Activated naive CD8-positive, alpha-beta T cell treated with anti-CD3 and anti-CD28 coated beads, Interleukin-2, amount 10 ng/mL, durations not matched to agents 7 days and 5 days (primary cell): ENCODE measurements at regions not wholly inside any gene's neighbourhood (a gene's known extent, or its start where the extent isn't known, plus 50 kb on each side); places are given as distances from the start of the nearest gene placed in this dataset.

Source experiments
- ATAC-seq: fragments of 150-1000 bp; cut with Tn5 transposase; one replicate; pipeline ENCODE4 v1.10.0; 2021; ENCODE audit warnings: low read depth, moderate library complexity
- POLR2A ChIA-PET: fragments of 350-600 bp; sonication (Branson Sonifier 250); formaldehyde crosslinking; loops from one replicate; lab custom pipeline; 2021; ENCODE audit warnings: antibody characterized with exemption; lab: Charles Lee
- DNase-seq: peaks from one replicate; pipeline ENCODE4 v3.0.0; 2021
- H3K27ac Mint-ChIP-seq: one replicate; pipeline ENCODE4 v1.8.0; 2022; ENCODE audit warnings: mild to moderate bottlenecking, mixed read lengths
- H3K27me3 Mint-ChIP-seq: one replicate; pipeline ENCODE4 v1.8.0; 2022; ENCODE audit warnings: mild to moderate bottlenecking, moderate library complexity, mixed read lengths
- H3K36me3 Mint-ChIP-seq: one replicate; pipeline ENCODE4 v1.8.0; 2021; ENCODE audit warnings: mild to moderate bottlenecking, mixed read lengths
- H3K4me1 Mint-ChIP-seq: one replicate; pipeline ENCODE4 v1.8.0; 2021; ENCODE audit warnings: mixed read lengths
- H3K4me3 Mint-ChIP-seq: one replicate; pipeline ENCODE4 v1.8.0; 2022; ENCODE audit warnings: mild to moderate bottlenecking, moderate library complexity, mixed read lengths
- H3K9me3 Mint-ChIP-seq: one replicate; pipeline ENCODE4 v1.8.0; 2021; ENCODE audit warnings: mixed read lengths

DNA sequence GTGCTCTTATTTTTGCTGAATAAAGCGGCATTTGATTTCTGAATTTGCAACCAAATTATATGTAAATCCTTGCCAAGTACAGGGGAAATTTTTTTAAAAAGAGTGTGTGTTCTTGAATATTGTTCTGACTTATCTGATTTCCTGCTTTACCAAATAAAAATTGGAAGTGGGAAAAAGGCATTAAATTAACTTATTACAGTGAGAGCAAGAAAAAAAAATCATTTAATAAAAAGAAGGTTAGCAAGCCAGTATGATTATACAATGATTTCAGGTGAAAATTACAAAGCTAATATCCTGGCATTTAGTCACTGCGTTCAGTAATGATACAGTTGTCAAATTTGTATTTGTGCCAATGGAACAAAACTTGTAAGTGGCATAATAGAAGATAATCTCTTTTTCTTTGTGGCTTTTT, 82.1 kb upstream of the PPARA start:
- POLR2A ChIA-PET, result no interaction called here
- H3K36me3 Mint-ChIP-seq, result no peaks in the 10 kb centered on the region
- ATAC-seq (no peak), DNase-seq (no peak)
- no peak overlapping the region for H3K4me3 Mint-ChIP-seq
- peaks cover 18% of the 10 kb centered on the region for H3K4me1 Mint-ChIP-seq
- no peaks in the 10 kb centered on the region for H3K27me3 Mint-ChIP-seq
- no peak overlapping the region for H3K27ac Mint-ChIP-seq
- no peaks in the 10 kb centered on the region for H3K9me3 Mint-ChIP-seq

DNA sequence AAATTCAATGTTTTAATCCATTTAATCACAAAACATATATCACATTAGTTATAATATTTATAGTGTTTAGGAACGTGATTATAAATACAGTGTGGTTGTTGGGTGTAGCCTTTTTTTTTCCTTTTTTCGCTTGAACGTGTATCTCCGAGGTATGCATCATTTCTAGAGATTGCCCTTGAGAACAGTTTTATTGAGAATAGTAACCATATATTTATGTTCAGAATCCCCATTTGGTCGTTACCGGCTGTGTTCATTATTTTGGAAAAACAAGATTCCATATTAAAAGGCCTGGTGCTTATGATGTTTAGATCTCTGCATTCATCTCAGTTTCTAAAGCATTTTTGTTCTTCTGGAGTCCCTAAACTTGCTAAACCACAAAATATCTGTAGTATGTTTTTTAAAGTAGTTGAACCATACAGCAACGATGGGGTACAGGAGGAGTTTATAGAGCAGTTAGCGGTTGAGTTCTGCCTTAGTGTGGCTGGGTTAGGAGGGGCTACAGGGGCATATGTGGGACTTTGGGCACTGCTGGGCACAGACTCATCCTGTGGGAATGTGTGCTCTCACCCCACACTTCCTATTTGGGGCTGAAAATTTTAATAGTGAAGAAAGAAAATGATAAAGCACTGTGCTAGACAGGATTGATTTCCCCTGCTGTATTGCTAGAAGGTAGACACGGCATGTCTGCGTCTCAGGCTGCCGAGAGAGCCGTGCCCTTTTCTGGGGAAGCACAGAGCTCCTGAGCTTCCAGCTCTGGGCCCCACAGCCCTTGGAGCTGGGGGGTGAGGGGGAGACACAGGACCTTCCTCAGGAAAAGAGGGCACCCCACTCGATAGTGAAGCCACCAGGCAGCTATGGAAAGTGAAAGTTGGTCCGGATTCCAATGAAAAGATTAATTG, 81.5 kb upstream of the PPARA start:
- Mint-ChIP-seq H3K27ac (peak overlapping the region; percentile 72), H3K27me3 (no peaks in the 10 kb centered on the region), H3K4me1 (peaks cover 18% of the 10 kb centered on the region), H3K4me3 (peak overlapping the region; percentile 84), H3K9me3 (no peaks in the 10 kb centered on the region), H3K36me3 (no peaks in the 10 kb centered on the region)
- ATAC-seq, result no peak
- POLR2A ChIA-PET, result interaction anchor here (0.7 to 2.8 kb wide), 5 partner anchors 13 to 227 kb away, joined by 3 to 58 read pairs (median 10); partner anchors contain the start of gene GTSE1
- peak; percentile 30 for DNase-seq

DNA sequence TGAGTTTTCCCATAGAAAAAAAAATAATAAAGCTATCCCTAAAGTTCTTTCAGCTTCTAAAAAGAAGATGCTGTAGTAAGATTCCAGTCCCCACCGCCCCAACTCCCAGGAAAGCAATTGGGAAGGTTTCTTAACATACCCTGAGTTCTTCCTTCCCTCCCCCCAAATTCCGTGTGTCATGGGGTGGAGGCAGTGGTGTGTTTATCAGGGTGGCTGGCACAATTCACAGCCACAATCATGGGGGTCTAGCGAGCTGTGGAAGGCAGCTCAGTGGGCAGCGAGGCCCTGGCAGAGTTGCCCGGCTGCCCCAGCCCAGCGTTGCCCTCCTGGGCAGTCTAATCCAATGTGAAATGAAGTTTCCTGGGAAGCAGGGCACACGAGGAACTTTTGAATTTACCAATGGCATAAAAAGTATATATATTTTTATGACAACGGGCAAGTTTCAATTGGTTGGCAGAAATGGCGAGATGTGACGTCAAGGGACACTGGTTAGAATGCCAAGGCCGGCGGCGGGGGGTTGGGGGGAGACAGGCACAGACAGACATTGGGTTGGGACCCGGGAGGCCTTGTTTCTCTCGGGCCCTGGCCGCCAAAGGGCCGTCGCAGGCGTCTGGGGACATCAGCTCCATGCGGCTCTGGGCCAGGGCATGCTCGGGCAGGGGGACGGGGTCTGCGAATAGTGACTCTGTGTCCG, 80.7 kb upstream of the PPARA start:
- no peaks in the 10 kb centered on the region for H3K36me3 Mint-ChIP-seq
- no peaks in the 10 kb centered on the region for H3K9me3 Mint-ChIP-seq
- POLR2A ChIA-PET, result interaction anchor here (0.7 to 2.8 kb wide), 6 partner anchors 14 to 227 kb away, joined by 3 to 58 read pairs (median 8); partner anchors contain the start of gene GTSE1
- ATAC-seq, result no peak
- no peaks in the 10 kb centered on the region for H3K27me3 Mint-ChIP-seq
- H3K27ac Mint-ChIP-seq, result peak overlapping the region; percentile 70
- peaks cover 20% of the 10 kb centered on the region for H3K4me1 Mint-ChIP-seq
- H3K4me3 Mint-ChIP-seq, result peak overlapping the region; percentile 84
- DNase-seq, result no peak

DNA sequence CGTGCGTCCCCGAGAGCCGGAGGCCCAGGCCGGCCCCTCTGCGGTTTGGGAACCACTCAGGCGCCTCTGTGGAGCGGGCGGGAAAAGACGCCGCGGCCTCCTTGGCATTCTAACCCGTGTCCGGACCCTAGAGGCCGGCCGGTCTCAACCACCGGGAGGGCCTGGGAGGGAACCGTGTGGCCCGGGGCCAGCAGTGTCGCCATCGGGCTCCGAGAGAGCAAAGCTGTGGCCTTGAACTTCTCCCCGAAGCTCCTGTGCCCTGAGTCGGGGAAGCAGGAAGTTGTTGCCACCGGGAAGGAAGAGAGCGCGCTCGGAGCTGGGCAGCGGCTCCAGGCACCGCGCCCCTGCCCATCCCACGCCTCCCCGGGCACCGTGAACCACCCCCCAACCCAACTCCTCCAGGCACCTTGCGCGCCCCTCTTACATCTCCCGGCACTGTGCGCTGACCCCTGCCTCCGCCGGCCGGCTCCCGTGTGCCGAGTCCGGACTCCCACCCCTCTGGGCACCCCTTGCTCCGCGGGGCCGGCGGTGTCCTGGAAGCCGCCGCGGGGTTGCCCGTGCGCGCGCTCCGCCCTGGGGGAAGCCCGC, 80.0 kb upstream of the PPARA start:
- POLR2A ChIA-PET, result interaction anchor here (0.6 to 2.8 kb wide), 7 partner anchors 14 to 412 kb away, joined by 3 to 58 read pairs (median 7); no protein-coding TSS in a partner anchor
- Mint-ChIP-seq H3K9me3 (no peaks in the 10 kb centered on the region), H3K36me3 (no peaks in the 10 kb centered on the region), H3K4me3 (peak overlapping the region; percentile 84), H3K27ac (peak overlapping the region; percentile 81), H3K27me3 (no peaks in the 10 kb centered on the region), H3K4me1 (peaks cover 25% of the 10 kb centered on the region)
- DNase-seq (peak; percentile 55), ATAC-seq (peak; percentile 20)

DNA sequence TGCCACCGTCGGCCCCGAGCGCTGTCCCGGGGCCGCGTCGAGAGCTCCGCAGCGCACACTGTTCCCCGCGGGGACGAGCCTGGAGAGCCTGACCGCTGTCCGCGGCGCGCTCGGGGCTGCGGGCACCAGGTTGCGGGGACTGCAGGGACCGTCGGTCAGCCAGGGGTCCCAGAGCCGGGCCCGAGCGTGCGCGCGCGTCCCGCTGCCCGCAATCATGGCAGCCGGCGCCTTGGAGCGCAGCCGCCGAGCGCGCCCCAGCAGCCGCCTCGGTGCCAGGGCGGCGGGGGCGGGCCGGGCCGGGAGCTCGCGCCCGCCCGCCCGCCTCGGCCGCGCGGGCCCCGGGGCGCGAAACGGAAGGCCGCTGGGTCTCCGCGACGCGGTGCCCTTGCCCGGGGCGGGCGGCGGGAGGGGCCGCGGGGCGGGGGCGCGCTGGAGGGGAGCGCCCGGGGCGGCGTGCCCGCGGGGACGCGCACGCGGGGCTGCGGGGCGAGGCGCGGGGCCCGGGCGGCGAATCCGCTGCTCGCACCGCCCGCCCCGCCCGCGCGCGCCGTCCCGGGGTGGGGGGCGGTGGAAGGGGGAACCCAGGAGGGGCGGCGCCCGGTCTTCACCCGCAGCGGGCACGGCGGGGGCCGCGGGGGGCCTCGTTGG, 79.4 kb upstream of the PPARA start:
- H3K4me1 Mint-ChIP-seq, result peaks cover 25% of the 10 kb centered on the region
- POLR2A ChIA-PET, result interaction anchor here (0.6 to 2.8 kb wide), 7 partner anchors 15 to 411 kb away, joined by 3 to 58 read pairs (median 7); no protein-coding TSS in a partner anchor
- H3K4me3 Mint-ChIP-seq, result peak overlapping the region; percentile 84

DNA sequence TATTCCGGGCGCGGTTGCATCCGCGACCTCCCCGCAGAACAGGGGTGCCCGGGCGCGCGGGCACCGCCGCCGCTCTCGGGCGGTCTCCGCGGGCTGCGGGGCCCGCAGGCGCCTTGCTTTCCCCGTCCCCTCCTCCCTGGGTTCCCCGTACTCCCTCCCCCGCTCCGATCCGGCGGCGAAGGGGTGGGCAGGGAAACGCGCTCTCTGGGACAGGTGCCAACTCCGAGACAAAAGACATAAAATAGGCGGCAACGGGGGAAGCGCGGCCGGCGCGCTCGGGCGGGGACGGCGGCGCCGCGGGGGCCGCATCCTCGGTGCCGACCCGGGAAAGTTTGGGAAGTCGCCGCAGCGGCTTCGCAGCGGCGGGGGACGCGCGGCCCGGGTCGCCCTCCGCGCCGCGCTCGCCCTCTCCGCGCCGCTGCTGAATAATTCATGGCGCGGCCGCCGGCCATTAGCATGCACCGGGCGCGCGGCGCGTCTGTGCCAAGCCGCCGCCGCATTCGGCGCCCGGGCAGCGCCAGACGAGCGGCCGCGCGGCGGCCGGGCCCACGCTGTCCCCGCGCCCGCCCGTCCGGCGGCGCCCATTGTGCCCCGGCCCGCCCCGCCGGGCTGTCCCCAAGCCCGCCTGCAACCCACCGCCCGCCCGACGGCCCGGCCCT, 78.7 kb upstream of the PPARA start:
- peak; percentile 14 for ATAC-seq
- Mint-ChIP-seq H3K4me1 (peaks cover 27% of the 10 kb centered on the region), H3K27ac (peak overlapping the region; percentile 79), H3K4me3 (peak overlapping the region; percentile 79), H3K9me3 (no peaks in the 10 kb centered on the region), H3K36me3 (no peaks in the 10 kb centered on the region), H3K27me3 (no peaks in the 10 kb centered on the region)
- POLR2A ChIA-PET, result interaction anchor here (1.4 to 2.8 kb wide), 4 partner anchors 16 to 66 kb away, joined by 5 to 58 read pairs (median 18); no protein-coding TSS in a partner anchor
- DNase-seq, result no peak

More for the DNA sequence above, 79.4 kb upstream of the PPARA start:
- H3K36me3 Mint-ChIP-seq, result no peaks in the 10 kb centered on the region
- ATAC-seq, result peak; percentile 46
- no peaks in the 10 kb centered on the region for H3K27me3 Mint-ChIP-seq
- peak; percentile 78 for DNase-seq
- H3K9me3 Mint-ChIP-seq, result no peaks in the 10 kb centered on the region
- H3K27ac Mint-ChIP-seq, result no peak overlapping the region

DNA sequence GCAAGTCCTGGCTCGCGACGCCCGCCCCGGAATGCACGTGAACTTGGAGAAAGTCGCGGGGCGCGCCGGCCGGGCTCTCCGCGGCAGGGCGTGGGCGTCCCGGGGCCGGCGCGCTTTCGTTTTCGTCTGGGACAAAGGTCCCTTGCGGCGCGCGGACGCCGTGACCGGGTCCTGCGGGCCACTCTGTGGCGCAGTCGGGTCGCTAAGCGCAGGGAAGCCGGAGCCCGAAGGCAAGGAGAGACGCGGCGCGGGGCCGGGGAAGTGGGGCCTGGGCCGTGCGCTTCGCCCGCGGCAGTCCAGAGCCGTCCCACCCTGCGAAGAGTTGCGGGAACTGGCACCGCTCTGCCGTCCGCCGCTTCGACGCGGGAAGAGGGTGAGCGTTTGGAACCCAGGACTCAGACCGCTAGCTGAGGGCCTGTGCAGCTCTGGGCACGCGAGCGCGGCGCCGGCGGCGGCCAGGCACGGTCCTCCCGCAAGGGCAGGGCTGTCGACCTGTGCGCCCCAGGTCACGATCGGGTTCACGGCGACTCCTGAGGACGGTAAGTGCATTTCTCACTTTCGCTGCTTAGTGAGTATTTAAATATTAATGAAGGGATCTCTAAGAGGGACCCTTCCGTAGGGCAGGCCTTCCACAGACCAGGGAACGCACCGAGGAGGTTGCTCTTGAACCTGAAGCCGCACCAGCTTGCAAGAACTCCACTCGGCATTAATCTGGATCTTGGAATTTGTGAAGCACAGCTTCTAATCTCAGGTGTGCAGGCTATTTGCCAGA, 78.0 kb upstream of the PPARA start:
- H3K27me3 Mint-ChIP-seq, result no peaks in the 10 kb centered on the region
- H3K4me1 Mint-ChIP-seq, result peaks cover 25% of the 10 kb centered on the region
- H3K9me3 Mint-ChIP-seq, result no peaks in the 10 kb centered on the region
- POLR2A ChIA-PET, result interaction anchor here (0.7 to 1.9 kb wide), 6 partner anchors 9 to 899 kb away, joined by 3 to 11 read pairs (median 4); no protein-coding TSS in a partner anchor
- no peak overlapping the region for H3K27ac Mint-ChIP-seq
- DNase-seq (peak; percentile 72), ATAC-seq (peak; percentile 15)
- peak overlapping the region; percentile 79 for H3K4me3 Mint-ChIP-seq
- H3K36me3 Mint-ChIP-seq, result no peaks in the 10 kb centered on the region

DNA sequence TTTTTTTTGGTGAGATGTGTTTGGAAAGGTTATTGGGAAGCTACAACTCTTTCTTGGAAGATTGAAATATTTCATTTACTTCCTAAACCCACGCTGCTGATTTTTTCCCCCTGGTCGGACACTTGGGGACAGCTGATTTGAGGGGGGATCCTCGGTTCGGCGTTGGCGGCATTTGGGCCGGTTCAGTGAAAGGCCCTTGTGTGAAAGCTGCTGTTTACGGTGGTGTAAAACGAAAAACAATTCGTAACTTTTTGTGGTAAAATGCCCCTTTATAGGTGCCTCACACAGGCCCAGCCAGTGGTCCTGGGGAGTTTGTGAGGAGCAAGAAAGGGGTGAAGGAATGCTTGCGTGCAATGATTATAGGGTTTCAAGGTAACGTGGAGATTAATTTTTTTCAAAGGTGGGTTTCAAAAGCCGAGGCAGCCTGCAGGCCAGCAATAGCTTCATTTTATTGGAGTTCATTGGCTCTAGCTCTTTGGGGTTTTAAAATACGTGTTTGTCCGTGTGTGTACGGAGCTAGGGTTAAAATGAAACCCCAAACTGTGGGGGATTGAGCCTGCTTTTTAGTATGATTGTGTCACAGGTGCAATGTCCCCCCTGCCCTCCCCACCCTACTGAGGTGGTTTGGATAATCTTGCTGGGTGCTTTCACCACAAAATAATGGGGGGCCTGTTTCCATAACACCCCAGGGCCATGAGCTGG, 77.2 kb upstream of the PPARA start:
- Mint-ChIP-seq H3K4me3 (peak overlapping the region; percentile 41), H3K27me3 (no peaks in the 10 kb centered on the region), H3K9me3 (no peaks in the 10 kb centered on the region), H3K36me3 (no peaks in the 10 kb centered on the region), H3K27ac (no peak overlapping the region), H3K4me1 (peaks cover 25% of the 10 kb centered on the region)
- ATAC-seq (no peak), DNase-seq (no peak)
- POLR2A ChIA-PET, result interaction anchor here (0.6 to 1.9 kb wide), 8 partner anchors 8 to 900 kb away, joined by 3 to 11 read pairs (median 4); no protein-coding TSS in a partner anchor

DNA sequence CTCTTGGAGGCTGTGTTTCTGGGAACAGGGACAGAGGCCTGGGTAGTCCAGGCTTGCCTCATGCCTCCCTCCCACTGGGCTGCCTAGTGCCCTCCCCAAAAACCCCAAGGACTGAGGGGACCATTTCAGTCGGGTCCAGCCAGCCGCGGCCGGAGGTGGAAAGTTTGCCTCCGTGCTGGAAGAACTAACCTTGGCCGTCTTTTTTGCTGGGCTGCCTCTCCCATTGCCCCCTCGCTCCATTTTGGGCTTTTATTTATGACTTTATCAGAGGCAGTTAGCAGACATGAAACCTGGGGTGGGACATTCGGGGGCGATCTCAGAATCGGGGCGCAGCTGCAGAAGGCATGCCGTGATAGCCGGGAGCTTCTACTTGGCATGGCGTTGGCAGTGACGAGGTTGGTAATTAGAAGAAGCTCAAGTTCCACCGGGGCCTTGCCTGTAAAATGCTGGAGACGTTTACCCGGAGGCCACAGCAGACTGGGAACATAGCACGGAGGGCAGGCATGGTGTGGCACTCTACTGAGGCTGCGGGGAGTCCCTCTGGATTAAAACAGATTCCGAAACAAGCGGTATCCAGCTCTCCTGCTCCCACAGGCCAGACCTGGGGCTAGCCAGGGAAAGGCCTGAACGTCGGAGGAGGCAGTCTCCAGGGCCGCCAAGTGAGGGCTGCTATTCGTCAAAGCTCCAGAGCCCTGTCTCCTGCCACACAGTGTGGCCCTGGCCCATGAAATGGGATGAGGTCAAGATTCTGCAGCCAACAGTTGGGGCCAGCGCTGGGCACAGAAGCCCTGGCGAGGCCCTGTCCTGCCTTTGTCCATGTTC, 76.4 kb upstream of the PPARA start:
- H3K4me3 Mint-ChIP-seq, result peak overlapping the region; percentile 13

DNA sequence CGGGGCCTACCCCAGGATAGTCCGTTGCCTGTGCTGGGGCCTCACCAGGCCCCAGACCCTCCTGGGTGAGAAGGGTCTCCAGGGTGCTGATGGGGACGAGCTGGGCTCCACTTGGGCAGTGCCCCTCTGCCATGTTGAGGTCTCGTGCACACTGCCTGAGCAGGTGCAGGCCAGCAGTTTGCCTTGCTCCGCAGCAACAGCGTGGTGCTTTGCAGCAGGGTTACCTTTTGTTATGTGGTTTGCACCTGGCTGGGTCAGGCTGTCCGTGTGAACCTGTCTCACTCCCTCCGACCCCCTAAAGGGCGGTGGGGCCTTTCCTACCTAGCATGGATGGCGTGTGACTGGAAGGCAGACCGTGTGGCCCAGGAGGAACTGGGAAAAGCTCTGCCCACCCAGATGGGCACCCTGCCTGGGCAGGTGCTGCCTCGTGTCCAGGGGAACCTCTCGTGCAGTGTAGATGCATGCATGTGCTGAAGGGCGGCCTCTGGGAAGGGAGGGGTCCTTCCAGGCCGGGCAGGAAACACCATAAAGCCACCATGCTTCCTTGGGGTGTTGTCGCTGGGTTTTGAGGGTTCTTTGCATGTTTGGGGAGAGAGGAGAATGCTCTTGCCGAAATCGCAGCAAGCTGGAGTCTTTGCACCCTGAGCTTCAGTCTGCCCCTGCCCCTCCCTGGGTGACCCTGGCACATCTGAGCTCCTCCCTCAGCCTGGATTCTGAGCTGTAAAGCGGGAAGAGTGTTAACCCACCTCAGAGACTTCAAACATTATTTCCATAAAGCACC, 75.4 kb upstream of the PPARA start:
- POLR2A ChIA-PET, result interaction anchor here (0.9 to 1.4 kb wide), 2 partner anchors 38 to 62 kb away, joined by 3 read pairs; no protein-coding TSS in a partner anchor
- H3K4me3 Mint-ChIP-seq, result peak overlapping the region; percentile 37
- DNase-seq (no peak), ATAC-seq (no peak)
- H3K27me3 Mint-ChIP-seq, result no peaks in the 10 kb centered on the region
- H3K27ac Mint-ChIP-seq, result peak overlapping the region; percentile 56
- H3K36me3 Mint-ChIP-seq, result no peaks in the 10 kb centered on the region
- H3K4me1 Mint-ChIP-seq, result peaks cover 15% of the 10 kb centered on the region
- H3K9me3 Mint-ChIP-seq, result no peaks in the 10 kb centered on the region

More for the DNA sequence above, 76.4 kb upstream of the PPARA start:
- Mint-ChIP-seq H3K27me3 (no peaks in the 10 kb centered on the region), H3K36me3 (no peaks in the 10 kb centered on the region), H3K4me1 (peaks cover 24% of the 10 kb centered on the region), H3K27ac (no peak overlapping the region), H3K9me3 (no peaks in the 10 kb centered on the region)
- POLR2A ChIA-PET, result interaction anchor here (1.4 to 1.9 kb wide), 2 partner anchors 38 to 61 kb away, joined by 3 to 11 read pairs; no protein-coding TSS in a partner anchor
- DNase-seq (no peak), ATAC-seq (no peak)
